ENCODE measurements at regions not wholly inside any gene's neighbourhood (a gene's known extent, or its start where the extent isn't known, plus 50 kb on each side); places are given as distances from the start of the nearest gene placed in this dataset.

GRCh38 chr21:41000838-41001237, 153.9 kb upstream of the DSCAM start:
- CTCF ChIA-PET, result no interaction called here
- no peaks in the 10 kb centered on the region for H3K4me1 Mint-ChIP-seq (ENCODE audit: low read depth, unreplicated experiment)

GRCh38 chr21:41006636-41007035, 159.7 kb upstream of the DSCAM start:
- Mint-ChIP-seq H3K4me3 (ENCODE audit: low read depth, unreplicated experiment) (no peak overlapping the region), H3K27me3 (ENCODE audit: unreplicated experiment) (no peaks in the 10 kb centered on the region), H3K36me3 (ENCODE audit: insufficient read depth, unreplicated experiment) (no peaks in the 10 kb centered on the region), H3K9me3 (ENCODE audit: low read depth, unreplicated experiment) (peaks cover 3% of the 10 kb centered on the region), H3K27ac (ENCODE audit: unreplicated experiment) (no peak overlapping the region), H3K4me1 (ENCODE audit: low read depth, unreplicated experiment) (no peaks in the 10 kb centered on the region)
- CTCF ChIA-PET, result no interaction called here
- no peak for DNase-seq
- no peak for TF ChIP-seq CTCF (IDR thresholded peaks at IDR 0.05; ENCODE audit: unreplicated experiment)
- intact Hi-C loops (cut with micrococcal nuclease; ENCODE audit: unreplicated experiment), result no loop called here
- BruUV-seq (replicated peaks), result no TSS peak

More at GRCh38 chr21:41000838-41001237, 153.9 kb upstream of the DSCAM start:
- no TSS peak for BruUV-seq (replicated peaks)
- no peaks in the 10 kb centered on the region for H3K27me3 Mint-ChIP-seq (ENCODE audit: unreplicated experiment)
- TF ChIP-seq CTCF (IDR thresholded peaks at IDR 0.05; ENCODE audit: unreplicated experiment), result no peak
- H3K27ac Mint-ChIP-seq (ENCODE audit: unreplicated experiment), result no peak overlapping the region
- H3K9me3 Mint-ChIP-seq (ENCODE audit: low read depth, unreplicated experiment), result peaks cover 13% of the 10 kb centered on the region
- intact Hi-C loops (cut with micrococcal nuclease; ENCODE audit: unreplicated experiment), result no loop called here
- no peak for DNase-seq
- H3K4me3 Mint-ChIP-seq (ENCODE audit: low read depth, unreplicated experiment), result no peak overlapping the region
- H3K36me3 Mint-ChIP-seq (ENCODE audit: insufficient read depth, unreplicated experiment), result no peaks in the 10 kb centered on the region

- CTCF ChIA-PET, result no interaction called here
- Mint-ChIP-seq H3K27ac (ENCODE audit: unreplicated experiment) (no peak overlapping the region), H3K27me3 (ENCODE audit: unreplicated experiment) (no peaks in the 10 kb centered on the region), H3K4me3 (ENCODE audit: low read depth, unreplicated experiment) (no peak overlapping the region), H3K4me1 (ENCODE audit: low read depth, unreplicated experiment) (no peaks in the 10 kb centered on the region), H3K36me3 (ENCODE audit: insufficient read depth, unreplicated experiment) (no peaks in the 10 kb centered on the region), H3K9me3 (ENCODE audit: low read depth, unreplicated experiment) (peaks cover 3% of the 10 kb centered on the region)
- no TSS peak for BruUV-seq (replicated peaks)
- no peak for TF ChIP-seq CTCF (IDR thresholded peaks at IDR 0.05; ENCODE audit: unreplicated experiment)
- no peak for DNase-seq
- intact Hi-C loops (cut with micrococcal nuclease; ENCODE audit: unreplicated experiment), result no loop called here
Observed at GRCh38 chr21:41008351-41008750, 159.6 kb upstream of the BACE2 start.

GRCh38 chr21:41008974-41009373, 159.0 kb upstream of the BACE2 start:
- Mint-ChIP-seq H3K4me1 (ENCODE audit: low read depth, unreplicated experiment) (no peaks in the 10 kb centered on the region), H3K9me3 (ENCODE audit: low read depth, unreplicated experiment) (peaks cover 3% of the 10 kb centered on the region), H3K4me3 (ENCODE audit: low read depth, unreplicated experiment) (no peak overlapping the region), H3K36me3 (ENCODE audit: insufficient read depth, unreplicated experiment) (no peaks in the 10 kb centered on the region), H3K27ac (ENCODE audit: unreplicated experiment) (no peak overlapping the region), H3K27me3 (ENCODE audit: unreplicated experiment) (no peaks in the 10 kb centered on the region)
- DNase-seq, result no peak
- CTCF ChIA-PET, result no interaction called here
- TF ChIP-seq CTCF (IDR thresholded peaks at IDR 0.05; ENCODE audit: unreplicated experiment), result no peak
- no TSS peak for BruUV-seq (replicated peaks)
- intact Hi-C loops (cut with micrococcal nuclease; ENCODE audit: unreplicated experiment), result no loop called here

All from Calu3 (cell line).